22Rv1 (cell line): ENCODE measurements at regions not wholly inside any gene's neighbourhood (a gene's known extent, or its start where the extent isn't known, plus 50 kb on each side); places are given as distances from the start of the nearest gene placed in this dataset.

Experiments used
- CTCF ChIP-seq: fragments of 450-650 bp; IDR thresholded peaks from 2 replicates; pipeline ENCODE4 v1.5.1; 2017; ENCODE audit warnings: mild to moderate bottlenecking
- ZFX ChIP-seq: fragments of 450-650 bp; IDR thresholded peaks from 2 replicates; pipeline ENCODE4 v1.6.1; 2017; ENCODE audit warnings: antibody characterized with exemption, borderline replicate concordance

- TF ChIP-seq CTCF, result no peak
- no peak for TF ChIP-seq ZFX
Measured at GRCh38 chr10:129402459-129402858, 64.6 kb upstream of the MGMT start.
